Embryonic facial prominence (tissue), 1 donor: ENCODE measurements at regions not wholly inside any gene's neighbourhood (a gene's known extent, or its start where the extent isn't known, plus 50 kb on each side); places are given as distances from the start of the nearest gene placed in this dataset.

Experiments used
- DNase-seq: peaks from one replicate; pipeline ENCODE4 v3.0.0-alpha.2; 2016; ENCODE audit errors: extremely low spot score

- DNase-seq = no peak
Measured at GRCh38 chr2:64769392-64770044, 115.8 kb upstream of the SERTAD2 start.

- DNase-seq = no peak
Measured at GRCh38 chr2:64770137-64770780, 116.5 kb upstream of the SERTAD2 start.

- DNase-seq = no peak
Measured at GRCh38 chr2:64770781-64771334, 117.1 kb upstream of the SERTAD2 start.

- no peak for DNase-seq
Measured at GRCh38 chr2:64771737-64772136, 118.0 kb upstream of the SERTAD2 start.

GRCh38 chr2:64773461-64774118, 119.9 kb upstream of the SERTAD2 start:
- no peak for DNase-seq

- no peak for DNase-seq
Measured at GRCh38 chr2:64777841-64778240, 124.1 kb upstream of the SERTAD2 start.

- no peak for DNase-seq
Measured at GRCh38 chr2:64779117-64779690, 125.5 kb upstream of the SERTAD2 start.

GRCh38 chr2:64780041-64780440, 126.3 kb upstream of the SERTAD2 start:
- no peak for DNase-seq

GRCh38 chr2:64781711-64782390, 128.1 kb upstream of the SERTAD2 start:
- DNase-seq = no peak

- DNase-seq = no peak
Measured at GRCh38 chr2:64784168-64785061, 130.7 kb upstream of the SERTAD2 start.

GRCh38 chr2:64785245-64785644, 131.5 kb upstream of the SERTAD2 start:
- no peak for DNase-seq

GRCh38 chr2:64786343-64787018, 132.8 kb upstream of the SERTAD2 start:
- no peak for DNase-seq

- no peak for DNase-seq
Measured at GRCh38 chr2:64787019-64787365, 133.3 kb upstream of the SERTAD2 start.

GRCh38 chr2:64787698-64788097, 134.0 kb upstream of the SERTAD2 start:
- DNase-seq = no peak

- no peak for DNase-seq
Measured at GRCh38 chr2:64789466-64790320, 136.0 kb upstream of the SERTAD2 start.

- DNase-seq = no peak
Measured at GRCh38 chr2:64792300-64792699, 138.6 kb upstream of the SERTAD2 start.

GRCh38 chr2:64792995-64793639, 139.4 kb upstream of the SERTAD2 start:
- no peak for DNase-seq

GRCh38 chr2:64793701-64794100, 140.0 kb upstream of the SERTAD2 start:
- no peak for DNase-seq

GRCh38 chr2:64794426-64794995, 140.8 kb upstream of the SERTAD2 start:
- DNase-seq = no peak
